ENCODE measurements at regions not wholly inside any gene's neighbourhood (a gene's known extent, or its start where the extent isn't known, plus 50 kb on each side); places are given as distances from the start of the nearest gene placed in this dataset.
"Not testable (repeated sequence)": the region's sequence is repeated elsewhere in the genome, so short reads cannot be mapped to it uniquely, and the experiment has no call there.

DNA sequence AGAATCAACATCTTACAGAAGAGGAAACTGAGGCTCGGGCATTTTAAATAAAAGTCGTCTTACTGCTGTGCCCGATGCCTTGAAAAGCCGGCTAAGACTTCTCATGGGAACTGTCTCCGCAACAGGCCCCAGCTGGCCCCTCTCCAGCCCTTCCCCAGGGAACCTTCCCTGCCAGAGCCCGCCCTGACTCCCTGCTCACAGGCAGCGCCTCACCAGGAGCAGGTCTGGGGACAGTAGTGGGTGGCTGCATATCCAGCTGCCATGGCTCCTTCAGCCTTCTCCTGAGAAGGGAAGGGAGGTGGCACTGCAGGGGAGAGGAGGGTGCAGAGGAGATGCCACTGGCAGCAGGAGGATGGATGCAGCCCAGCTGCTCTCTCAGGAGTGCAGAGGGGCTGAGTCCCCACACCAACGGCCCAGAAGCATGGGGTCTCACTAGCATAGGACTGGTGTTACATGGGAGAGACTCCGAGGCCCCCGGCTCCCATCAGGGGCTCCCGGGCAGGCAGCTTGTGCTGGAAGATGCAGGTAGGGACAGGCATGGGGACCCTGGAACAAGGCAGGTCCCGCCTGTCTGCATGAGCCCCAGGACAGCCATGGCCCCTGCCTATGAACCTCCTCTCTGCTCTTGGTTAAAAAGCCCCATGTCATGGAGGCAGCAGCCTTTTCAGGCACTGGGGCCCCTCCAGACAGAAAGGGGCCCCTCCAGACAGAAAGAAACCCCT, 216.4 kb upstream of the SGCG start:
- DNase-seq (ENCODE audit: low read depth in 3 of 3): no peak

DNA sequence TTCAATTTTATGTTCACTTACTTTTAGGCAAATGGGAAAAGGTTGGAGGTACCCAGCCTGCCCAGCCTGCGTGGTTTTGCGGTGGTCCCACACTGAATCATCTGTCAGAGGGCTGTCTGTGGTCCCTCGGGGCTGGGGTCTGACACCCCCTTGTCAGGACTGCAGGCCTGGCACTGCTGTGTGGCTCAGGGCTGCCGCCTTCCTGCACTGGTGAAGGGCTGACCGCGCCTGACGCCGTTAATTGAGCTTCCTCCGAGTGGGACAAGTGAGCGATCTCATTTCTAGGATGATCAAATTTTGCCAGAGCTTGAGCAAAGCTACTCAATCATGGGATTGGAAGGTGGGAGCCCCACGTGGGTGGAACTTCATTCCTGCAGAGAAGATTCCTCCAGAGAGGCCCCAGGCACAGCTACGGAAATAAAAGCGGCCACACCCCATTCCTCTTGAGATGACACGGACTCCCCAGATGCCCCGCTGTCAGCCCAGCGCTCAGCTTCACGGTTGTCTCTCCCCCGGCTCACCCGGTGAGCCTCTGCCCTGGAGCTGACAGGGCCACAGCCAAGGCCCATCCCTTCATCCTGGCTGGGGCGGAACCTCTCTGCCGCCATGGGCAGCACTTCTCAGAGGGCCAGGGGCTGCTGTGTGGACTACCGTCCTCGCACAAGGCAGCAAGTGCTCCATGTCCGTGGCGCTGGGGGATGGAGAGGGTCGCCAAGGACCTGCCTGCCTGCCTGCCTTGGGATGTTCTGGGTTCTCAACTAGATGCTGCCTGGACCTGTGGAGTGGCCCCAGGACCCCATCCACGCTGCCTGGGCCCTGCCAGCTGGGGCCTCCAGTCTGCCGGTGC, 215.5 kb upstream of the SGCG start:
- DNase-seq (ENCODE audit: low read depth in 3 of 3): not testable (repeated sequence)

DNA sequence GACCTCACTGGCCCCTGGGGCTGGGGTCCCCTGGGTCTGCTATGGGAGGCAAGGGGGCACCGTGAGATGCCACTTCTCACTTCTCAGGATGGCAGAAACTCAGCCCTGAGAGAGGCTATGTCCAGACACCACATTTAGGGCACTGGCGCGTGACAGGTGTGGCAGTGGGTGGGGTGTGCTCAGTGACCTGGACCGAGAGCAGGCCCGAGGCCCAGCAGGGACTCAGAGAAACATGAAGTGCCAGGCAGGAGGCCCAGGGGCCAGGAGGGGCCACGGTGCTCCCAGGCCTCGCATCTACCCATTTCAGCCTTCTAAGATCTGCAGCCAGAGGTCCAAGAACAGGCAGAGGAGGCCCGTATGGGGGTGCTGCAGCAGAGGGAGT, 214.9 kb upstream of the SGCG start:
- DNase-seq (ENCODE audit: low read depth in 3 of 3): not testable (repeated sequence)

DNA sequence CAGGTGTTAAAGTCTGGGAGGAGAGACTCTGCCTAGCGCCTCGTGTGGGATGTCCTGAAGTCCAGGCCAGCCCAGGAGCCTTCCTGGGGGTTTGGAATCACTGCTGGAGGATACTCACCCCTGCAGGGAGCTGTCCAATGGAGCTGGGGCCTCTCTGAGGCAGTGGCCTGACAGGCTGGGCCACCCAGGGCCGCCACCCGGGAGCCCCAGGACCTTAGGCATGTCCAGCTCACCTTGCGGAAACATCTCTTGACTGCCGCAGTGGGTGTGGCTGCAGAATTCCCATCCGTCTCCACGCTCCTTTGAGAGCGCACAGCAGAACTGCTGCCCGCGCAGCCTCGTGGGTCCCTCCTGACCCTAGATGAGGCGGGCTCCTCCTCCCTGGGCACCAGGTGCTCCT, 214.0 kb upstream of the SGCG start:
- DNase-seq (ENCODE audit: low read depth in 3 of 3): not testable (repeated sequence)

DNA sequence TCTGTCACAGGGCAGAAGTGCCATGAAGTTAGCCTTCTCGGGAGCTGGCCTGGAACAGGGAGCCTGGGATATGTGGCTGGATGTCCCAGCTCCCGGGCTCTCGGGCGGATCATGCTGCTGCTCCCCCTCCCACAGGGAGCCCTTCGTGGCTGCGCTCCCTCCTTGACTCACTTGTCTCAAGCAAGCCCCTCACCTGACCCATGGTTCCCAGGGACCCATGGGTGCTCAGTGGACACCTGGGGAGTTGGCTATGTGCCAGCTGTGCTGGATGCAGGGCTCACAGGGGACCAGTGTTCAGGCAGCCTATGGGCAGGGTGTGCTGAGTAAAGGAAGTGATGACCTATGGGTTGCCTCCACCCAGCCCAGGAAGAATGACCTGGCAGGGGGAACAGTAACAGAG, 213.1 kb upstream of the SGCG start:
- no peak for DNase-seq (ENCODE audit: low read depth in 3 of 3)

DNA sequence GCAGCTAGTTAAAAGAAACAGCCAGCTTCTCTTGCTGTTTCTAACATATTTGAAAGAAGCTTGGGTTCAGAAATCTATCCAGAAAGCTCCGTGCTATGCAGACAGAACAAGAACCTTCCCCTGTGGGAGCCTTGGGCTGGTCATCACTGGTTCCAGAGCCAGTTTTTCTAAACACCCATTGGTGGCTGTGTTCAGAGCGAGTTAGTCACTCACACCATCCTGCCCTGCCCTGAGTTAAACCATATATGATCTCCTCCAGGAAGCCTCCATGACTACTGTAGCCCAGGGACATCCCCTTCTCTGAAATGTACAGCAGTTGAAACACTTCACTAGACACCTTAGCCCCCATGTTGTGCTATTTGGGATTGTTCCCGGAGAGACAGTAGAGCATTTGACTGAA, 200.8 kb upstream of the SGCG start:
- DNase-seq (ENCODE audit: low read depth in 3 of 3): no peak

DNA sequence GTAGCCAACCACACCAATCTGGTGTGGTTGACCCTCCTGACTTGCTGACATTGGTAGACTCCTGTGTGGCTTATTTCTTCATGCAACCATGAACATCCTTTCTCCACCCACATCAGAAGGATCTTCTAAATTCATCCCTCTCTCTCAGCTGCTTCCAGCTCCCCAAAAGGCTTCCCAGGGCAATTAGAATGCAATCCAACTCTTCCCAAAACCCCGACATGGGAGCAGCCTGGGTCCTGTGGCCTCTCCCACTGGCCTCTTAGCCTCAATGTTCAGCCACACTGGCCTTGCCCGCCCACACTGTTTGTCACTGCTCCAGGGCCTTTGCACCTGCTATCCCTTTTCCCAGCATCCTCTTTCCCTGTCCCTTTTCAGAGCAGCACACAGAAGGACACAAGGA, 199.8 kb upstream of the SGCG start:
- no peak for DNase-seq (ENCODE audit: low read depth in 3 of 3)

DNA sequence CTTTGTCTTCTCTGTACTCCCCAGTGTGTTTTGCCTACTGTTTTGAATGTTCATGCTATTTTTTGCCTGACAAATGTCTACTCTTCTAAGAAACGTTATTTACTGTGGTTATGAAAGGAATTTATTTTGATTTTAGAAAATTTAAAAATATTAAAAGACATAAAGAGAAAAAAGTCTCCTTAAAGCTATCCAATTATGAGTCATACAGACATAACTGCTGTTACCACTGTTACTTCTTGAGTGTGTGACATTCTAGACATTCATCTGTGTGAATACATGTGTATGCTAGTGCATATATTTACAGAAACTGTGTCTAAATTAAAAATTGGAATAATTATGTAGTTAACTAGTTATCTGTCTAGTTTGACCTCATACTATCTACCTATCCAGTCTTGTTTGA, 187.6 kb upstream of the SGCG start:
- DNase-seq (ENCODE audit: low read depth in 3 of 3): no peak

DNA sequence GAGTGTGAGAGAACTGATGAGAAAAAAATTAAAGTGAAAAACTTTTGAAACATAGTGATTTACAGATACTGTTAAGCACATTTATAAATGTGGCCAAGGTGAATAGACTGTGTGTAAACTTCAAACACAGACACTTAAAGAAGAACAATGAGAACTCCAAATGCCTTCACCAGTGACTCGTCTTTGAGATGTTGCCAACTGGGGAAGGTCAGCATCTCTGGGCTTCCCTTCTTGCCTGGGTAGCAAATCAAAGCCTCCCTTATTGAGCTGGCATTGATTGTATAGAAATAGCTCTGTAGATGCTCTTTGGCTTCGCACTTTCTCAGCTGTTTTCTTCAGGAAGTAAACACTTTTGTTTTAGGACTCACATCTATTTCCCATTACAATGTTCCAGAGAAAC, 177.3 kb upstream of the SGCG start:
- no peak for DNase-seq (ENCODE audit: low read depth in 3 of 3)

DNA sequence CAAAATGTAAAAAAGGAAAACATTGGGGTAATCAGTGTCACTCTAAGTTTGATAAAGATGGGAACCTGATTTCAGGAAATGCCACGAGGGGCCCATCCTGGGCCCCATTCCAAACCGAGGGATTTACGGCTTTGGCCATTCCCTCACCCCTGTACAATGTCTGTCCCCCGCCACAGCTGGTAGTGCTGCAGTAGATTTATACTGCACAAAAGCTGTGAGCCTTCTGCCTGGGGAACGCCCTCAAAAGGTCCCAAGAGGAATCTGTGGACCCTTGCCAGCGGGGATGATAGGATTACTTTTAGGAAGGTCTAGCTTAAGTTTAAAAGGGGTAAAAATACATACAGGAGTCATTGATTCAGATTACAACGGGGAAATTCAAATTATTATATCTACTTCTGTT, 173.4 kb upstream of the SGCG start:
- no peak for DNase-seq (ENCODE audit: low read depth in 3 of 3)

DNA sequence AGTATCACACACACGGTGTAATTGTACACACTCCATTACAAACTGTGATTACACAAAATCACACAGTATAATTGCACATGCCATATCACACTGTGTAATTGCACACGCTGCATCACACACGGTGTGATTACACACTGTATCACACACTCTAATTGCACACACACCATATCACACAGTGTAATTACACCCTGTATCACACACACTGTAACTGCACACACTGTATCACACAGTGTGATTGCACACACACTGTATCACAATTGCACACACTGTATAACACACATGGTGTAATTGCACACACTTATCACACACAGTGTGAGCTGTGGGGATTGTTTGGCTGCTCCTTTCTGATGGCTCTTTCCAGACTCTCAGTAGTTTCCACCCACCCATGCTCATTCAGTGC, 162.6 kb upstream of the SGCG start:
- no peak for DNase-seq (ENCODE audit: low read depth in 3 of 3)

DNA sequence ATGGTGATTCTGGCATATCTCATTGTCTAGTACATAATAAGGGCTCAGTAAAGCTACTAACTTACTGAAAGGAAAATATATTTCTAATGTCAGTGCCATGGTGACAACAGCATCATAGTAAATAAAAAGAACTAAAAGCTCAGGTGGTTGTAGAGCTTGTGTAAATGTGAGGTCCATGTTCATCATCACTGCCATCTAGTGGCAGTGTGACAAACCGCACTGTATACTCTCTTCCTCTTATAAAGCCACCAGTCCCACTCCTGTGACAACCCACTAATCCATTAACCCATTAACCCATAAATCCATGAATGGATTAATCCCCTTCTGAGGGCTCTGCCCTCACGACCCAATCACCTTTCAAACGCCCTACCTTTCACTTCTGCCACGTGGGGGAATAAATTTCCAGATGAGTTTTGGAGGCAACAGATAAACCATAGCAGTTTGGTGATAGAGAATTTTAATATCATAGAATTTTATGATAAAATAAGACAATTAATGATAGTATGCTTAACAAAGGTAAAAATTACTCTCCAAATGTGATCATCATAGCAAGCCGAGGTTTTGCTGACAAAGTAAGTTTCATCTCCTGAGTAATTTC, 160.4 kb upstream of the SGCG start:
- DNase-seq (ENCODE audit: low read depth in 3 of 3): peak in 1 of 3 experiments; percentile 21

DNA sequence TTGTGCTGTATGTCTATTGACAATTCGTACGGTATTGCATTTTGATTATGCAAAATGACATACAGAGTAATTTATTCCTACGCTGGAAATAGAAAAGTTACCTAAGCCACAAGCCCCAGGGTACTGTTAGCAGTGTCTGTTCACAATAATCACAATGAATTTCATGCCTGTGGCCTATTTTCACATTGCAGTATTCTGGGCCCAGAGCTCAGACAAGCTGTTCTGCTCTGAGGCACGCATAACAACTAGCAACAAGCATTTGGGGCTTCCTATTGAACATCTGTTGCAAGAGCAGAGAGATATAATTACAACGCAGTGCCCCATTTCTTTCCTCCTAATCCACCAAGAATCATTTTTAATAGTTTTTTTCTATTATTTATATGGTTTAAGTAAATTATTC, 158.9 kb upstream of the SGCG start:
- no peak for DNase-seq (ENCODE audit: low read depth in 3 of 3)

DNA sequence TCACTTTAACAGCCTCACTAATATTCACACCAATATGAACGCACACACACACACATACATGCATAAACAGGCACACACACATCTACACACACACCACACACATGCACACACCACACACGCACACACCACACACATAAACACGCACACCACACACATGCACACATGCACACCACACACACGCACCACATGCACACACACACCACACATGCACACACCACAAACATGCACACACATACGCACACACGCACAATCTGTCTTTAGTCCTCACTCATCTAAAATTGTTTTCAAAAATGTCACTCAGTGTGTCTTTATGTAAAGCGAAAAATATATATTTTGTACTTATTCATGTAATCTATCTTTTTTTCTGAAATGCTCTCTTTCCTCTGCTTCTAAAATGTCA, 158.1 kb upstream of the SGCG start:
- no peak for DNase-seq (ENCODE audit: low read depth in 3 of 3)

DNA sequence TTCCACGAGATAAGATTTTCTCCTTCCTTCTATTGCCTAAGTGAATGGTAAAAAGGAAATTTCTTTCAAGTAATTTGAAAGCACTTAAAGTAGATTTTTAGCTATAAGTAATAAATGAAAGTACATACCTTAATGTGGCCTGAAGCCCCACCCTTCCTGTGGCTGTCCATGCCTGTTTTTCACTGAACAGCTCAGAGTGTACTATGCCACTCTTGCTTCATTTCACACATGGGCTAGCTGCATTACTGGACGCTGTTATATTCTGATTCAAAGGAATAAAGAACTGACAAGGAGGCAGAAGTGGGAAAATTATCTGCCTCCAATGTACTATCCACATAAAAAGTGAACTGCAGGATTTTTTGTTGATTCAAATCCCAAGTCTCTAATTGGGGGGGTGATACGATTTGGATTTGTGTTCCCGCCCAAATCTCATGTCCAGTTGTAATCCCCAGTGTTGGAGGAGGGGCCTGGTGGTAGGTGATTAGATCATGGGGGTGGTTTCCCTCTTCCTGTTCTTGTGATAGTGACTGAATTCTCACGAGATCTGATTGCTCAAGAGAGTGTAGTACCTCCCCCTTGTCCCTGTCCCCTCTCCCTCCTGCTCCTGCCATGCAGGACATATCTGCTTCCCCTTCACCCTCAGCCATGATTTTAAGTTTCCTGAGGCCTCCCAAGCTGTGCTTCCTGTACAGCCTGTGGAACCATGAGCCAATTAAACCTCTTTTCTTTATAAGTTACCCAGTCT, 154.7 kb upstream of the SGCG start:
- no peak for DNase-seq (ENCODE audit: low read depth in 3 of 3)

DNA sequence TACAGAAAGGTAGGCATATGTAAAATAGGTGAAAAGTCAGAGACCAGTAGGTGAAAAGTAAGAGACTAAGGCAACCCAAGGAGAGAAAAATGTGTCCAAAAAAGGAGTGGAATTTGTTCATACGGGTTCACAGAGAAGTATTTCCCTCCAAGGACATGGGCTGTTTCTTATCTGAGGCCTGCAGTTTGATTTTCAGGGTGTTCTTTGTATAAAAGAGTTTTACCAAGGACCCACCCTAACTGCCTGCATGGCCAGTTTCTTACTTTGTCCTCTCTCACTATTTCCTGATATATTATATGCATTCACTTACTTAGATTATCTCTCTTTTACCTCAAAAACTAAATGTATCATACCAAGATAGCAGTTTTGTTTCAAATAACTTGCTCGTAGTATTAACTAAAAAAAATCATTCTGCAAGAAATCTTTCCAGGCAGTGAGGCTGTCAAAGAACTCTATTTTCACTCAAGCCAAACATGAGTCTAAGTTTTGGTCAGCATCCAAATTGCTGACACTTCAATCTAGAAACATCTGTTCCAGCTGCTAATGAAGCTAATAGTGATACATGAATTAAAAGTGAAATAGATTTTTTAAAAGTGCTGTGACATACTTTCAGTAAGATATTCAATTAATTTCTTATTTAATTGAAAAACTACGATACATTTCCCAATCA, 141.4 kb upstream of the SGCG start:
- no peak for DNase-seq (ENCODE audit: low read depth in 3 of 3)

DNA sequence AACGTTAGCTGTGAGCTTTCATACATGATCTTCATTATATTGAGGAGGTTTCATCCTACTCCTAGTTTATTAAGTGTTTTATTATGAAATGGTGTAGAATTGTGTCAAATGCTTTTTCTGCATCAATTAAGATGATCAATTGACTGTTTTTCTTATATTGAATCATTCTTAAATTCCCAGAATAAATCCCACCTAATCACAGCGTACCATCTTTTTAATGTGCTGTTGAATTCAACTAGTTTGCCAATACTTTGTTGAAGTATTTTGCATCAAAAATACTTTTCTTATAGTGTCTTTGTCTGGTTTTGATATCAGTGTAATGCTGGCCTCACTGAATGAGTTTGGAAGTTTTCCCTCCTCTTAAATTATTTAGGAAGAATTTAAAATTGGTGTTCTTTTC, 138.6 kb upstream of the SGCG start:
- DNase-seq (ENCODE audit: low read depth in 3 of 3): no peak

DNA sequence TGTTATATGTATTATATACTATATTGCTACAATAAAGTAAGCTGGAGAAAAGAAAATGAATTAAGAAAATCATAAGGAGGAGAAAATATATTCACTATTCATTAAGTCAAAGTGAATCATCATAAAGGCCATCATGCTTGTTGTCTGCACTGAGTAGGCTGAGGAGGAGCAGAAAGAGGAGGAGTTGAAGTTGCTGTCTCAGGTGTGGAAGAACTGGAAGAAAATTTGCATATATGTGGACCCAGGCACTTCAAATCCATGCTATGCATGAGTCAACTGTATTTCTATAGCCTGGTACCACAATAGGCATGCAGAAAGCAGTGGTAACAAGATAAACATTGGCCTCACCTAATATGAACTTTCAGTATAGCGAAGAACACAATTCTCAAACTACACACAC, 135.9 kb upstream of the SGCG start:
- DNase-seq (ENCODE audit: low read depth in 3 of 3): no peak

DNA sequence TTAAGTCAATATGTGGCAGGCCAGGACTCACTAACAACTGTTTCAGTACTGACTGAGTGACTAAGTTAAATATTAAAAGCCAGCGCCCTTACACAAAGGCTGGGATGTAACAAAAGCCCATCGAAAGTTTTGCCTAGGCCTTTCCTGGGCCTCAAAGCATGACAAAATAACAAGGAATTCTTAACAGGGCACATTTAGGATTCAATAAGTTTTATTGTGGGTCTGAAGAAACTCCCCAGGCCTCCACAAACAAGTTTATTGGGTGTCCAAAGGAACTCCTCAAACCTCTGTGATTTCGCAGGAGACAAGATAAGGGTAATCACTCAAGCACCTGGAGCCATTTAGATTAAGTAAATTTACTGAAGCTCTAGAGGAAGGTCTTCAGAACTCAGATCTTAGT, 130.7 kb upstream of the SGCG start:
- DNase-seq (ENCODE audit: low read depth in 3 of 3): no peak

DNA sequence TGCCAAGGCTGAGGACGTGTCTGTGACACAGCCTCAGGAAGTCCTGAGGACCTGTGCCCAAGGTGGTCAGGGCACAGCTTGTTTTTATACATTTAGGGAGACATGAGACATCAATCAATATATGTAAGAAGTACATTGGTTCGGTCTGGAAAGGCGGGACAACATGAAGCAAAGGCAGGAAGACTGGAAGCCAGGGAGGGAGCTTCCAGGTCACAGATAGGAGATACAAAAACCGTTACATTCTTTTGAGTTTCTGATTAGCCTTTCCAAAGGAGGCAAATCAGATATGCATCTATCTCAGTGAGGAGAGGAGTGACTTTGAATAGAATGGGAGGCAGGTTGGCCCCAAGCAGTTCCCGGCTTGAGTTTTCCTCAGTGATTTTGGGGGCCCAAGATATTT, 127.1 kb upstream of the SGCG start:
- not testable (repeated sequence) for DNase-seq (ENCODE audit: low read depth in 3 of 3)

DNA sequence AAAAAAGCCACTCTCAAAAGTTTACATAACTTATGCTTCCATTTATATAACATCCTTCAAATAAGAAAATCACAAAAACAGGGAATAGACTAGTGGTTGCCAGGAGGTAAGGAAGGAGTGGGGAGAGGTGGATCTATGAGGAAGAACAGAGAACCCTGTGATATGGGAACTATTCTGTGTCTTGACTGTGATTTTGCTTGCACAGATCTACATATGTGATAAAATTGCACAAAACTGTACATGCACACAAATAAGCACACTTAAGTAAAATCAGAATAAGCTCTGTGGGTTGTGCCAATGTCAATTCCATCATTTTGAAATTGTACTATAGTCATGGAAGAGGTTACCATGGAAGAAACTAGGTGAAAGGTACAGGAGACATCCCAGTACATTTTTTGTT, 121.6 kb upstream of the SGCG start:
- no peak for DNase-seq (ENCODE audit: low read depth in 3 of 3)

DNA sequence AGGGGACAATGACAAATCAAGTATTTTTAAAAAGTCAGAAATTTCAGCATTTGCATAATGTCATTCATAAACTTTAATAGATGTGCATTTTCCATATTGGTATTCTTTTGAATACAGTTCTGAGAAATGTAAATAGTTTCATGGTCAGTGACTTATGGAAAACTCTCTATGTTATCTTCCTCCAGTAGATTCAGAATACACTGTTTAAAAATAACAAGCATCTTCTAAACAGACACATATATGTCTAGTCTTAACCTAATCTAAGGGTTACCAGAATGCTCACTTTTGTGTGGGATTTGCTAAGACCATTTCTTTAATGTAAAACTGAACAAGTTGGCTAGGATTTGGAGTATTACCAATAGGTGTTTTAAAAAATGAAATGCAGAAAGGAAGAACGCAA, 119.8 kb upstream of the SGCG start:
- DNase-seq (ENCODE audit: low read depth in 3 of 3): no peak
